ENCODE measurements at regions not wholly inside any gene's neighbourhood (a gene's known extent, or its start where the extent isn't known, plus 50 kb on each side); places are given as distances from the start of the nearest gene placed in this dataset.

- DNase-seq, result no peak
- Histone ChIP-seq H3K4me1 (no peaks in the 10 kb centered on the region), H3K36me3 (no peaks in the 10 kb centered on the region), H3K4me3 (ENCODE audit: low read depth, low read length) (no peak overlapping the region), H3K27me3 (no peaks in the 10 kb centered on the region), H3K9me3 (no peaks in the 10 kb centered on the region)
- TF ChIP-seq, protein P1, sequence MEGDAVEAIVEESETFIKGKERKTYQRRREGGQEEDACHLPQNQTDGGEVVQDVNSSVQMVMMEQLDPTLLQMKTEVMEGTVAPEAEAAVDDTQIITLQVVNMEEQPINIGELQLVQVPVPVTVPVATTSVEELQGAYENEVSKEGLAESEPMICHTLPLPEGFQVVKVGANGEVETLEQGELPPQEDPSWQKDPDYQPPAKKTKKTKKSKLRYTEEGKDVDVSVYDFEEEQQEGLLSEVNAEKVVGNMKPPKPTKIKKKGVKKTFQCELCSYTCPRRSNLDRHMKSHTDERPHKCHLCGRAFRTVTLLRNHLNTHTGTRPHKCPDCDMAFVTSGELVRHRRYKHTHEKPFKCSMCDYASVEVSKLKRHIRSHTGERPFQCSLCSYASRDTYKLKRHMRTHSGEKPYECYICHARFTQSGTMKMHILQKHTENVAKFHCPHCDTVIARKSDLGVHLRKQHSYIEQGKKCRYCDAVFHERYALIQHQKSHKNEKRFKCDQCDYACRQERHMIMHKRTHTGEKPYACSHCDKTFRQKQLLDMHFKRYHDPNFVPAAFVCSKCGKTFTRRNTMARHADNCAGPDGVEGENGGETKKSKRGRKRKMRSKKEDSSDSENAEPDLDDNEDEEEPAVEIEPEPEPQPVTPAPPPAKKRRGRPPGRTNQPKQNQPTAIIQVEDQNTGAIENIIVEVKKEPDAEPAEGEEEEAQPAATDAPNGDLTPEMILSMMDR (IDR thresholded peaks at IDR 0.05; ENCODE audit: low read depth, low read length), result no peak
These were observed 479.3 kb upstream of the KLF6 start for GRCh38 chr10:4264209-4264865.

DNA sequence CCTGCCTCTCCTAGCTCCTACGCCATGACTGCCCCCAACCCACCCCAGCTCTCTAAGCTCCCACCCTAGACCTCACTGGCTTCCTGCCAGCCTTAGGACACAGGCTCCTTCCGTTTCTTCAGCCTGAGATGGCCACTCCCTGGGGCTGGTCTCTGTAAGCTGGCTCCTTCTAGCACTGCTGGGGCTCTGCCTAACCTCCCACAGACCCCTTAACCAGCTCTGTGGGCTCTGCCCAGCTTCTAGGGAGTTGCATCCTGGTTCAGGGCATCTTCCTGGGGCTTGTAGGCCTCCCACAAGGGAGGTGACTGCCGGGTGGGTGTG, 478.6 kb upstream of the KLF6 start:
- no peaks in the 10 kb centered on the region for H3K4me1 ChIP-seq
- TF ChIP-seq, protein P1 (IDR thresholded peaks at IDR 0.05; ENCODE audit: low read depth, low read length), result no peak
- no peaks in the 10 kb centered on the region for H3K27me3 ChIP-seq
- no peaks in the 10 kb centered on the region for H3K9me3 ChIP-seq
- no peaks in the 10 kb centered on the region for H3K36me3 ChIP-seq
- DNase-seq, result no peak
- H3K4me3 ChIP-seq (ENCODE audit: low read depth, low read length), result no peak overlapping the region

GRCh38 chr10:4262870-4263600, 478.0 kb upstream of the KLF6 start:
- DNase-seq, result no peak

DNA sequence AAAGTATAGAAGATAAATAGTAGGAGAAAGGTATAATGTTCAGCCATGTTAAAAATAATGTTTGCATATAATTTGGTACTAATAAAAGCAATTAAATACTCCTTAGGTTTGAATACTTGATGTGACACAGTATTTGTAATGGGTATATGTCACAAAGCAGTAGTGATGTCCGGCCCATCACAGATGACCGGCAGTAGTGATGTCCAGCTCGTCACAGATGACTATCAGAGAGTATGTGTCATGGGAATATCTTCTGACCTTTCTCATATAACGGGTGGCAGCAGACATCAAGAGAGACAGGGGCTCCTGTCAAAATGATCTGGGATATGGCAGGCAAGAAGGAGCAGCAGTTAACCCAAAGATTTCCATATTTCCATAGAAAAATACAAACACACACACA, 477.4 kb upstream of the KLF6 start:
- Histone ChIP-seq H3K9me3 (no peaks in the 10 kb centered on the region), H3K4me3 (ENCODE audit: low read depth, low read length) (no peak overlapping the region), H3K27me3 (no peaks in the 10 kb centered on the region), H3K4me1 (no peaks in the 10 kb centered on the region), H3K36me3 (no peaks in the 10 kb centered on the region)
- no peak for DNase-seq
- TF ChIP-seq, protein P1 (IDR thresholded peaks at IDR 0.05; ENCODE audit: low read depth, low read length), result no peak

More at GRCh38 chr10:4262870-4263600, 478.0 kb upstream of the KLF6 start:
- TF ChIP-seq, protein P1 (IDR thresholded peaks at IDR 0.05; ENCODE audit: low read depth, low read length), result no peak
- H3K4me1 ChIP-seq, result no peaks in the 10 kb centered on the region
- no peak overlapping the region for H3K4me3 ChIP-seq (ENCODE audit: low read depth, low read length)
- no peaks in the 10 kb centered on the region for H3K9me3 ChIP-seq
- no peaks in the 10 kb centered on the region for H3K27me3 ChIP-seq
- no peaks in the 10 kb centered on the region for H3K36me3 ChIP-seq

DNA sequence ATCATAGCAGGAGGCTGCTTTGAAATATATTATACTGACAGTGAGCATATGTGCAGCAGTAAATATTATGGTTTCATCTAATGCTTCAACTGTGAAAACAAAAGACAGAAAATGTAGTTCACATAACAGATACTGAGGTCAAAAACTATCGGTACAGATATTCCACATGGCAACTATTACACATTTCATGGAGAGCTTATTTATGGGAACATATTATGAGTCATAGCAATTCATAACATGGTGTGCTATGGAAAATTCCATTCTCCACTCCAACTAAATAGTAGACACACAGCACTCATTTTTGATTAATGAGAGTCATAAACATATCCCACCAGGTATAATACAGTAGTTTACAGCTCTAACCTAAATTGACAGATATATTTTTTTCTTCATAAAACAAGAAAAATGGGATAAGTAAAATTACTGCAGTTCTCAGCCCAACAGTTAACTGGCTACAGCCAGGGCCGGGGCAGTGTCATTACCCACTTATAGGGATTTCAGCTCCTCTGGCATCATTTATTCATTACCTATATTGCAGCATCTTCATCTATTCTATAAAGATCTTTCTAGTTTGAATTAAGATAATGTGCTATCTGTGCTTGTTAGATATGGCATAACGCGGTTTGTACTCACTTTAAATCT, 475.6 kb upstream of the KLF6 start:
- TF ChIP-seq, protein P1 (IDR thresholded peaks at IDR 0.05; ENCODE audit: low read depth, low read length), result no peak
- Histone ChIP-seq H3K4me3 (ENCODE audit: low read depth, low read length) (no peak overlapping the region), H3K27me3 (no peaks in the 10 kb centered on the region), H3K9me3 (no peaks in the 10 kb centered on the region), H3K36me3 (no peaks in the 10 kb centered on the region), H3K4me1 (no peaks in the 10 kb centered on the region)
- DNase-seq, result no peak
